ENCODE measurements at regions not wholly inside any gene's neighbourhood (a gene's known extent, or its start where the extent isn't known, plus 50 kb on each side); places are given as distances from the start of the nearest gene placed in this dataset.

GRCh38 chr13:95451656-95452055 is 100.9 kb upstream of the CLDN10 start:
- H3K4me3 ChIP-seq (ENCODE audit: low read depth, low read length), result no peak overlapping the region
- no peak overlapping the region for H3K27ac ChIP-seq (ENCODE audit: extremely low read depth, low read depth, low read length)
- TF ChIP-seq, protein P1, sequence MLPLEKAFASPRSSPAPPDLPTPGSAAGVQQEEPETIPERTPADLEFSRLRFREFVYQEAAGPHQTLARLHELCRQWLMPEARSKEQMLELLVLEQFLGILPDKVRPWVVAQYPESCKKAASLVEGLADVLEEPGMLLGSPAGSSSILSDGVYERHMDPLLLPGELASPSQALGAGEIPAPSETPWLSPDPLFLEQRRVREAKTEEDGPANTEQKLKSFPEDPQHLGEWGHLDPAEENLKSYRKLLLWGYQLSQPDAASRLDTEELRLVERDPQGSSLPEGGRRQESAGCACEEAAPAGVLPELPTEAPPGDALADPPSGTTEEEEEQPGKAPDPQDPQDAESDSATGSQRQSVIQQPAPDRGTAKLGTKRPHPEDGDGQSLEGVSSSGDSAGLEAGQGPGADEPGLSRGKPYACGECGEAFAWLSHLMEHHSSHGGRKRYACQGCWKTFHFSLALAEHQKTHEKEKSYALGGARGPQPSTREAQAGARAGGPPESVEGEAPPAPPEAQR (tag by site-specific recombination; IDR thresholded peaks at IDR 0.05), result no peak
- no peak for TF ChIP-seq ZNF660 (tag by site-specific recombination; IDR thresholded peaks at IDR 0.05)
- no peak for TF ChIP-seq SALL2 (tag by site-specific recombination; IDR thresholded peaks at IDR 0.05; ENCODE audit: borderline replicate concordance)
- no peak for TF ChIP-seq ZNF596 (tag by site-specific recombination; IDR thresholded peaks at IDR 0.05)
- no peak for TF ChIP-seq GLI2 (tag by site-specific recombination; IDR thresholded peaks at IDR 0.05; ENCODE audit: borderline replicate concordance, low read depth)
- TF ChIP-seq KLF7 (tag by site-specific recombination; IDR thresholded peaks at IDR 0.05; ENCODE audit: borderline replicate concordance), result no peak
- TF ChIP-seq ZNF544 (tag by site-specific recombination; IDR thresholded peaks at IDR 0.05), result no peak
- no peak for TF ChIP-seq ZNF366 (tag by site-specific recombination; conservative IDR thresholded peaks at IDR 0.05)
- no peak for TF ChIP-seq SP7 (tag by site-specific recombination; IDR thresholded peaks at IDR 0.05)
- TF ChIP-seq, protein P2, sequence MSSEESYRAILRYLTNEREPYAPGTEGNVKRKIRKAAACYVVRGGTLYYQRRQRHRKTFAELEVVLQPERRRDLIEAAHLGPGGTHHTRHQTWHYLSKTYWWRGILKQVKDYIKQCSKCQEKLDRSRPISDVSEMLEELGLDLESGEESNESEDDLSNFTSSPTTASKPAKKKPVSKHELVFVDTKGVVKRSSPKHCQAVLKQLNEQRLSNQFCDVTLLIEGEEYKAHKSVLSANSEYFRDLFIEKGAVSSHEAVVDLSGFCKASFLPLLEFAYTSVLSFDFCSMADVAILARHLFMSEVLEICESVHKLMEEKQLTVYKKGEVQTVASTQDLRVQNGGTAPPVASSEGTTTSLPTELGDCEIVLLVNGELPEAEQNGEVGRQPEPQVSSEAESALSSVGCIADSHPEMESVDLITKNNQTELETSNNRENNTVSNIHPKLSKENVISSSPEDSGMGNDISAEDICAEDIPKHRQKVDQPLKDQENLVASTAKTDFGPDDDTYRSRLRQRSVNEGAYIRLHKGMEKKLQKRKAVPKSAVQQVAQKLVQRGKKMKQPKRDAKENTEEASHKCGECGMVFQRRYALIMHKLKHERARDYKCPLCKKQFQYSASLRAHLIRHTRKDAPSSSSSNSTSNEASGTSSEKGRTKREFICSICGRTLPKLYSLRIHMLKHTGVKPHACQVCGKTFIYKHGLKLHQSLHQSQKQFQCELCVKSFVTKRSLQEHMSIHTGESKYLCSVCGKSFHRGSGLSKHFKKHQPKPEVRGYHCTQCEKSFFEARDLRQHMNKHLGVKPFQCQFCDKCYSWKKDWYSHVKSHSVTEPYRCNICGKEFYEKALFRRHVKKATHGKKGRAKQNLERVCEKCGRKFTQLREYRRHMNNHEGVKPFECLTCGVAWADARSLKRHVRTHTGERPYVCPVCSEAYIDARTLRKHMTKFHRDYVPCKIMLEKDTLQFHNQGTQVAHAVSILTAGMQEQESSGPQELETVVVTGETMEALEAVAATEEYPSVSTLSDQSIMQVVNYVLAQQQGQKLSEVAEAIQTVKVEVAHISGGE (tag by site-specific recombination; conservative IDR thresholded peaks at IDR 0.05; ENCODE audit: low read depth), result no peak
- TF ChIP-seq, protein P3, sequence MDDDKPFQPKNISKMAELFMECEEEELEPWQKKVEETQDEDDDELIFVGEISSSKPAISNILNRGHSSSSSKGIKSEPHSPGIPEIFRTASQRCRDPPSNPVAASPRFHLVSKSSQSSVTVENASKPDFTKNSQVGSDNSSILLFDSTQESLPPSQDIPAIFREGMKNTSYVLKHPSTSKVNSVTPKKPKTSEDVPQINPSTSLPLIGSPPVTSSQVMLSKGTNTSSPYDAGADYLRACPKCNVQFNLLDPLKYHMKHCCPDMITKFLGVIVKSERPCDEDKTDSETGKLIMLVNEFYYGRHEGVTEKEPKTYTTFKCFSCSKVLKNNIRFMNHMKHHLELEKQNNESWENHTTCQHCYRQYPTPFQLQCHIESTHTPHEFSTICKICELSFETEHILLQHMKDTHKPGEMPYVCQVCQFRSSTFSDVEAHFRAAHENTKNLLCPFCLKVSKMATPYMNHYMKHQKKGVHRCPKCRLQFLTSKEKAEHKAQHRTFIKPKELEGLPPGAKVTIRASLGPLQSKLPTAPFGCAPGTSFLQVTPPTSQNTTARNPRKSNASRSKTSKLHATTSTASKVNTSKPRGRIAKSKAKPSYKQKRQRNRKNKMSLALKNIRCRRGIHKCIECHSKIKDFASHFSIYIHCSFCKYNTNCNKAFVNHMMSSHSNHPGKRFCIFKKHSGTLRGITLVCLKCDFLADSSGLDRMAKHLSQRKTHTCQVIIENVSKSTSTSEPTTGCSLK (tag by site-specific recombination; IDR thresholded peaks at IDR 0.05), result no peak
- TF ChIP-seq, protein P4, sequence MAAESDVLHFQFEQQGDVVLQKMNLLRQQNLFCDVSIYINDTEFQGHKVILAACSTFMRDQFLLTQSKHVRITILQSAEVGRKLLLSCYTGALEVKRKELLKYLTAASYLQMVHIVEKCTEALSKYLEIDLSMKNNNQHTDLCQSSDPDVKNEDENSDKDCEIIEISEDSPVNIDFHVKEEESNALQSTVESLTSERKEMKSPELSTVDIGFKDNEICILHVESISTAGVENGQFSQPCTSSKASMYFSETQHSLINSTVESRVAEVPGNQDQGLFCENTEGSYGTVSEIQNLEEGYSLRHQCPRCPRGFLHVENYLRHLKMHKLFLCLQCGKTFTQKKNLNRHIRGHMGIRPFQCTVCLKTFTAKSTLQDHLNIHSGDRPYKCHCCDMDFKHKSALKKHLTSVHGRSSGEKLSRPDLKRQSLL (tag by site-specific recombination; IDR thresholded peaks at IDR 0.05), result no peak
- no peak for TF ChIP-seq YY2 (tag by site-specific recombination; IDR thresholded peaks at IDR 0.05)
- no peak for TF ChIP-seq ZNF555 (tag by site-specific recombination; conservative IDR thresholded peaks at IDR 0.05)
- TF ChIP-seq ZNF768 (tag by site-specific recombination; IDR thresholded peaks at IDR 0.05), result no peak
- H3K9me3 ChIP-seq (ENCODE audit: control insufficient read depth, insufficient read depth, low read depth, low read length), result no peaks in the 10 kb centered on the region
- CTCF ChIA-PET, result interaction anchor here (0.6 to 0.7 kb wide), 3 partner anchors 212 to 1025 kb away, joined by 3 to 5 read pairs (median 5); no protein-coding TSS in a partner anchor
- no peaks in the 10 kb centered on the region for H3K4me1 ChIP-seq (ENCODE audit: control insufficient read depth, insufficient read depth, low read length)
- POLR2A ChIA-PET, result no interaction called here
- H3K36me3 ChIP-seq (ENCODE audit: control insufficient read depth in 2 of 2, insufficient read depth in 1 of 2, low read length in 2 of 2), result no peaks in the 10 kb centered on the region

DNA sequence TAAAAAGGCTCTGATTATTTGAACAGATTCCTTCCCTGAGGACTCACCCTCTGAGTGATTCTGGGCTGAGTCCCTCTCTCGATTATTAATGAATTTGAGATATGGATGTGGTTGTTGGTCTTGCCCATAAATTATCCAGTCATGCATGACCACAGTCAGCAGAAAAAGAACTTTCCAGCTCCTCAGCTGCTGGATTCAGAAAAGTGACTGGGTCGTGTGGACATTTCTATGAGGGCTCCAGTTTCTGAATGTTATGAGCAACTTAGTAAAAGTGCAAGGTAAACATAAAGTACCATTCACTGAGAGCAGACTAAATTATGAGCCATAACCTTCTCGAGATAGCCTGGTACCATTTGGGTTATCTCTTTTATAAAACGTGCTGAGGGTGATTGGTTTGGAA is 100.1 kb upstream of the CLDN10 start:
- ChIA-PET POLR2A (no interaction called here), CTCF (interaction anchor here (0.6 kb wide), 1 partner anchor 385 kb away, joined by 3 read pairs; no protein-coding TSS in a partner anchor)
- H3K4me1 ChIP-seq (ENCODE audit: control insufficient read depth, insufficient read depth, low read length), result no peaks in the 10 kb centered on the region
- H3K36me3 ChIP-seq (ENCODE audit: control insufficient read depth in 2 of 2, insufficient read depth in 1 of 2, low read length in 2 of 2), result no peaks in the 10 kb centered on the region
- no peak overlapping the region for H3K4me3 ChIP-seq (ENCODE audit: low read depth, low read length)
- H3K9me3 ChIP-seq (ENCODE audit: control insufficient read depth, insufficient read depth, low read depth, low read length), result no peaks in the 10 kb centered on the region
- no peak overlapping the region for H3K27ac ChIP-seq (ENCODE audit: extremely low read depth, low read depth, low read length)
- TF ChIP-seq KLF8 (tag by site-specific recombination; IDR thresholded peaks at IDR 0.05) (no peak), GFI1B (tag by site-specific recombination; IDR thresholded peaks at IDR 0.05) (no peak)
- TF ChIP-seq, protein P5, sequence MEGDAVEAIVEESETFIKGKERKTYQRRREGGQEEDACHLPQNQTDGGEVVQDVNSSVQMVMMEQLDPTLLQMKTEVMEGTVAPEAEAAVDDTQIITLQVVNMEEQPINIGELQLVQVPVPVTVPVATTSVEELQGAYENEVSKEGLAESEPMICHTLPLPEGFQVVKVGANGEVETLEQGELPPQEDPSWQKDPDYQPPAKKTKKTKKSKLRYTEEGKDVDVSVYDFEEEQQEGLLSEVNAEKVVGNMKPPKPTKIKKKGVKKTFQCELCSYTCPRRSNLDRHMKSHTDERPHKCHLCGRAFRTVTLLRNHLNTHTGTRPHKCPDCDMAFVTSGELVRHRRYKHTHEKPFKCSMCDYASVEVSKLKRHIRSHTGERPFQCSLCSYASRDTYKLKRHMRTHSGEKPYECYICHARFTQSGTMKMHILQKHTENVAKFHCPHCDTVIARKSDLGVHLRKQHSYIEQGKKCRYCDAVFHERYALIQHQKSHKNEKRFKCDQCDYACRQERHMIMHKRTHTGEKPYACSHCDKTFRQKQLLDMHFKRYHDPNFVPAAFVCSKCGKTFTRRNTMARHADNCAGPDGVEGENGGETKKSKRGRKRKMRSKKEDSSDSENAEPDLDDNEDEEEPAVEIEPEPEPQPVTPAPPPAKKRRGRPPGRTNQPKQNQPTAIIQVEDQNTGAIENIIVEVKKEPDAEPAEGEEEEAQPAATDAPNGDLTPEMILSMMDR (tag by site-specific recombination; IDR thresholded peaks at IDR 0.05), result no peak
- TF ChIP-seq, protein P6, sequence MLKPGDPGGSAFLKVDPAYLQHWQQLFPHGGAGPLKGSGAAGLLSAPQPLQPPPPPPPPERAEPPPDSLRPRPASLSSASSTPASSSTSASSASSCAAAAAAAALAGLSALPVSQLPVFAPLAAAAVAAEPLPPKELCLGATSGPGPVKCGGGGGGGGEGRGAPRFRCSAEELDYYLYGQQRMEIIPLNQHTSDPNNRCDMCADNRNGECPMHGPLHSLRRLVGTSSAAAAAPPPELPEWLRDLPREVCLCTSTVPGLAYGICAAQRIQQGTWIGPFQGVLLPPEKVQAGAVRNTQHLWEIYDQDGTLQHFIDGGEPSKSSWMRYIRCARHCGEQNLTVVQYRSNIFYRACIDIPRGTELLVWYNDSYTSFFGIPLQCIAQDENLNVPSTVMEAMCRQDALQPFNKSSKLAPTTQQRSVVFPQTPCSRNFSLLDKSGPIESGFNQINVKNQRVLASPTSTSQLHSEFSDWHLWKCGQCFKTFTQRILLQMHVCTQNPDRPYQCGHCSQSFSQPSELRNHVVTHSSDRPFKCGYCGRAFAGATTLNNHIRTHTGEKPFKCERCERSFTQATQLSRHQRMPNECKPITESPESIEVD (tag by site-specific recombination; IDR thresholded peaks at IDR 0.05), result 0 out of 2 replicates have a peak, but pooled peaks have one; percentile 16
- TF ChIP-seq, protein P7, sequence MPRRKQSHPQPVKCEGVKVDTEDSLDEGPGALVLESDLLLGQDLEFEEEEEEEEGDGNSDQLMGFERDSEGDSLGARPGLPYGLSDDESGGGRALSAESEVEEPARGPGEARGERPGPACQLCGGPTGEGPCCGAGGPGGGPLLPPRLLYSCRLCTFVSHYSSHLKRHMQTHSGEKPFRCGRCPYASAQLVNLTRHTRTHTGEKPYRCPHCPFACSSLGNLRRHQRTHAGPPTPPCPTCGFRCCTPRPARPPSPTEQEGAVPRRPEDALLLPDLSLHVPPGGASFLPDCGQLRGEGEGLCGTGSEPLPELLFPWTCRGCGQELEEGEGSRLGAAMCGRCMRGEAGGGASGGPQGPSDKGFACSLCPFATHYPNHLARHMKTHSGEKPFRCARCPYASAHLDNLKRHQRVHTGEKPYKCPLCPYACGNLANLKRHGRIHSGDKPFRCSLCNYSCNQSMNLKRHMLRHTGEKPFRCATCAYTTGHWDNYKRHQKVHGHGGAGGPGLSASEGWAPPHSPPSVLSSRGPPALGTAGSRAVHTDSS (tag by site-specific recombination; IDR thresholded peaks at IDR 0.05), result no peak
